CD14-positive monocyte (primary cell): ENCODE measurements at regions not wholly inside any gene's neighbourhood (a gene's known extent, or its start where the extent isn't known, plus 50 kb on each side); places are given as distances from the start of the nearest gene placed in this dataset.

Experiments used
- DNase-seq, 3 donors: peaks; one replicate each; pipeline ENCODE4 v3.0.0-alpha.2; 2011 to 2022
- H2AFZ ChIP-seq: 2 replicates; pipeline ENCODE4 v1.6.0; 2012; ENCODE audit warnings: mild to moderate bottlenecking, low read depth, low read length, inconsistent platforms; ENCODE audit not compliant: insufficient read depth, poor library complexity, severe bottlenecking
- H3K27ac ChIP-seq, 2 donors: 1 replicate in 1 of 2; 2 replicates in 1 of 2; pipeline ENCODE4 v1.5.1; 2012 to 2013; ENCODE audit warnings: low read length in 2 of 2, control low read depth in 1 of 2, inconsistent platforms in 1 of 2, low read depth in 1 of 2, mild to moderate bottlenecking in 1 of 2
- H3K27me3 ChIP-seq, 2 donors: one replicate each; pipeline versions ENCODE4 v1.6.0 to v1.6.1; 2011 to 2013; ENCODE audit warnings: low read length in 2 of 2; ENCODE audit not compliant: control insufficient read depth in 2 of 2, insufficient read depth in 2 of 2
- H3K36me3 ChIP-seq, 2 donors: replicated peaks in 1 of 2; 1 replicate in 1 of 2; 2 replicates in 1 of 2; pipeline versions ENCODE4 v1.5.1 to v1.6.1; 2012 to 2013; ENCODE audit warnings: low read length in 2 of 2, control low read depth in 1 of 2, inconsistent platforms in 1 of 2, mild to moderate bottlenecking in 1 of 2; ENCODE audit not compliant: insufficient read depth in 2 of 2, control insufficient read depth in 1 of 2
- H3K4me1 ChIP-seq, 2 donors: 1 replicate in 1 of 2; 2 replicates in 1 of 2; pipeline versions ENCODE4 v1.5.1 to v1.6.1; 2012 to 2013; ENCODE audit warnings: low read length in 2 of 2, control low read depth in 1 of 2, inconsistent platforms in 1 of 2, mild to moderate bottlenecking in 1 of 2, moderate library complexity in 1 of 2; ENCODE audit not compliant: insufficient read depth in 2 of 2, control insufficient read depth in 1 of 2
- H3K4me2 ChIP-seq: replicated peaks from 2 replicates; pipeline ENCODE3; 2012; ENCODE audit warnings: low read length, moderate library complexity, mild to moderate bottlenecking; ENCODE audit not compliant: poor library complexity, severe bottlenecking; ENCODE audit errors: extremely low read depth
- H3K4me3 ChIP-seq, 3 experiments: fragments of 200-600 bp in 1 of 3; sonication (generic) in 1 of 3; replicated peaks in 1 of 3; 1 replicate in 2 of 3; 2 replicates in 1 of 3; pipeline ENCODE4 v1.5.1; 2011 to 2013; ENCODE audit warnings: low read length in 3 of 3, mild to moderate bottlenecking in 3 of 3, control low read depth in 2 of 3, low read depth in 2 of 3, inconsistent platforms in 1 of 3, moderate library complexity in 1 of 3
- H3K79me2 ChIP-seq: 2 replicates; pipeline ENCODE4 v1.6.0; 2012; ENCODE audit warnings: mild to moderate bottlenecking, control low read depth, inconsistent platforms, low read length, moderate library complexity; ENCODE audit not compliant: insufficient read depth
- H3K9ac ChIP-seq: 2 replicates; pipeline ENCODE4 v1.6.0; 2017; ENCODE audit warnings: low read length, mild to moderate bottlenecking; ENCODE audit not compliant: insufficient read depth, poor library complexity, severe bottlenecking
- H3K9me3 ChIP-seq, 2 donors: replicated peaks in 1 of 2; 1 replicate in 1 of 2; 2 replicates in 1 of 2; pipeline versions ENCODE4 v1.5.1 to v1.6.1; 2012 to 2013; ENCODE audit warnings: low read length in 2 of 2, control low read depth in 1 of 2; ENCODE audit not compliant: control insufficient read depth in 1 of 2, insufficient read depth in 1 of 2
- H4K20me1 ChIP-seq: 2 replicates; pipeline ENCODE4 v1.6.0; 2012; ENCODE audit warnings: mild to moderate bottlenecking, low read length, control low read depth, moderate library complexity; ENCODE audit not compliant: insufficient read depth
- H3K27ac Mint-ChIP-seq, 7 donors: one replicate each; pipeline ENCODE4 v1.8.0; 2020; ENCODE audit warnings: mild to moderate bottlenecking in 7 of 7, mixed read lengths in 7 of 7, moderate library complexity in 6 of 7, inconsistent platforms in 2 of 7
- H3K27me3 Mint-ChIP-seq, 3 donors: one replicate each; pipeline ENCODE4 v1.8.0; 2021 to 2022; ENCODE audit warnings: low read depth in 3 of 3, mild to moderate bottlenecking in 3 of 3, mixed read lengths in 3 of 3, moderate library complexity in 3 of 3, inconsistent platforms in 1 of 3
- H3K36me3 Mint-ChIP-seq, 2 donors: one replicate each; pipeline ENCODE4 v1.8.0; 2020; ENCODE audit warnings: mixed read lengths in 2 of 2, inconsistent platforms in 1 of 2, mild to moderate bottlenecking in 1 of 2
- H3K4me1 Mint-ChIP-seq: one replicate; pipeline ENCODE4 v1.8.0; 2020; ENCODE audit warnings: mild to moderate bottlenecking, mixed read lengths
- H3K4me3 Mint-ChIP-seq, 2 donors: one replicate each; pipeline ENCODE4 v1.8.0; 2020; ENCODE audit warnings: mild to moderate bottlenecking in 2 of 2, mixed read lengths in 2 of 2, moderate library complexity in 1 of 2
- H3K9me3 Mint-ChIP-seq, 7 donors: one replicate each; pipeline ENCODE4 v1.8.0; 2020 to 2022; ENCODE audit warnings: mixed read lengths in 7 of 7, mild to moderate bottlenecking in 6 of 7, moderate library complexity in 6 of 7, inconsistent platforms in 2 of 7
- CTCF ChIP-seq: fragments of 200-600 bp; IDR thresholded peaks from one replicate; pipeline ENCODE4 v1.8.0; 2022; ENCODE audit warnings: antibody characterized with exemption, mild to moderate bottlenecking
- WGBS: methylation state at CpG from one replicate; pipeline ENCODE4 v1.1.5; 2013; ENCODE audit warnings: missing lambda C conversion rate; ENCODE audit not compliant: insufficient coverage; 5-methylcytosine and 5-hydroxymethylcytosine counted together
- intact Hi-C, 2 donors: fragments of 100-400 bp; cut with micrococcal nuclease; formaldehyde crosslinking; loops; one replicate each; pipeline versions ENCODE4 v1.15.0 to v1.15.1; 2023

- H3K4me1 Mint-ChIP-seq: no peaks in the 10 kb centered on the region
- no peaks in the 10 kb centered on the region for H3K27me3 ChIP-seq
- no CpG with 5 or more reads among the region's 3 CpGs for WGBS
- H3K27ac Mint-ChIP-seq: no peak overlapping the region
- H3K4me3 Mint-ChIP-seq: no peak overlapping the region
- H2AFZ ChIP-seq: no peak overlapping the region
- H3K9me3 ChIP-seq: peaks cover 0 to 4% of the 10 kb centered on the region in 2 donors
- no peaks in the 10 kb centered on the region for H3K4me1 ChIP-seq
- no peaks in the 10 kb centered on the region for H3K79me2 ChIP-seq
- intact Hi-C loops: no loop called here
- peaks cover 0 to 2% (median 0%) of the 10 kb centered on the region in 3 donors for H3K27me3 Mint-ChIP-seq
- no peak for TF ChIP-seq CTCF
- H3K4me2 ChIP-seq: no peak overlapping the region
- H3K9ac ChIP-seq: no peak overlapping the region
- no peak overlapping the region for H3K4me3 ChIP-seq
- no peak overlapping the region for H3K27ac ChIP-seq
- no peaks in the 10 kb centered on the region for H3K36me3 Mint-ChIP-seq
- H4K20me1 ChIP-seq: no peaks in the 10 kb centered on the region
- no peaks in the 10 kb centered on the region for H3K36me3 ChIP-seq
- DNase-seq: no peak
- H3K9me3 Mint-ChIP-seq: peaks cover 0 to 9% (median 1%) of the 10 kb centered on the region in 7 donors
These were observed 534.4 kb upstream of the EPHA5 start for GRCh38 chr4:66204534-66205247.

- no peaks in the 10 kb centered on the region for H3K27me3 ChIP-seq
- peaks cover 0 to 4% of the 10 kb centered on the region in 2 donors for H3K9me3 ChIP-seq
- H3K9me3 Mint-ChIP-seq: peaks cover 0 to 3% (median 0%) of the 10 kb centered on the region in 7 donors
- no peaks in the 10 kb centered on the region for H3K79me2 ChIP-seq
- no CpG with 5 or more reads among the region's 4 CpGs for WGBS
- no peaks in the 10 kb centered on the region for H3K36me3 ChIP-seq
- peaks cover 0 to 2% (median 0%) of the 10 kb centered on the region in 3 donors for H3K27me3 Mint-ChIP-seq
- no peak overlapping the region for H2AFZ ChIP-seq
- H3K36me3 Mint-ChIP-seq: no peaks in the 10 kb centered on the region
- H3K4me2 ChIP-seq: no peak overlapping the region
- H3K4me3 Mint-ChIP-seq: no peak overlapping the region
- no peak overlapping the region for H3K9ac ChIP-seq
- TF ChIP-seq CTCF: no peak
- H4K20me1 ChIP-seq: no peaks in the 10 kb centered on the region
- no peaks in the 10 kb centered on the region for H3K4me1 Mint-ChIP-seq
- no peak for DNase-seq
- intact Hi-C loops: no loop called here
- no peak overlapping the region for H3K4me3 ChIP-seq
- no peak overlapping the region for H3K27ac ChIP-seq
- no peaks in the 10 kb centered on the region for H3K4me1 ChIP-seq
- H3K27ac Mint-ChIP-seq: no peak overlapping the region
These were observed 532.6 kb upstream of the EPHA5 start for GRCh38 chr4:66202870-66203269.
